T1000 (cell line): ENCODE measurements at regions not wholly inside any gene's neighbourhood (a gene's known extent, or its start where the extent isn't known, plus 50 kb on each side); places are given as distances from the start of the nearest gene placed in this dataset.

Experiments
- DNase-seq: peaks from one replicate; lab custom pipeline; 2025; ENCODE audit warnings: mixed read lengths; lab: John Stamatoyannopoulos, UW

GRCh38 chr5:128667152-128667551 lies 129.1 kb upstream of the FBN2 start:
- no peak for DNase-seq

GRCh38 chr5:128667751-128668150 lies 129.7 kb upstream of the FBN2 start:
- DNase-seq = no peak

GRCh38 chr5:128668921-128669320 lies 130.9 kb upstream of the FBN2 start:
- DNase-seq = no peak

GRCh38 chr5:128669803-128670202 lies 131.8 kb upstream of the FBN2 start:
- no peak for DNase-seq

- no peak for DNase-seq
Observed at GRCh38 chr5:128671943-128672342, 133.9 kb upstream of the FBN2 start.

- no peak for DNase-seq
Observed at GRCh38 chr5:128673000-128673399, 135.0 kb upstream of the FBN2 start.

GRCh38 chr5:128673411-128673957 lies 135.4 kb upstream of the FBN2 start:
- DNase-seq = no peak

GRCh38 chr5:128673970-128674369 lies 135.9 kb upstream of the FBN2 start:
- DNase-seq = no peak

- DNase-seq = peak; percentile 30
Observed at GRCh38 chr5:128674837-128675446, 136.9 kb upstream of the FBN2 start.

- DNase-seq = no peak
Observed at GRCh38 chr5:128681096-128681495, 143.1 kb upstream of the FBN2 start.

GRCh38 chr5:128681764-128682592 lies 143.9 kb upstream of the FBN2 start:
- no peak for DNase-seq

- DNase-seq = no peak
Observed at GRCh38 chr5:128682669-128683068, 144.6 kb upstream of the FBN2 start.

- no peak for DNase-seq
Observed at GRCh38 chr5:128684961-128685360, 146.9 kb upstream of the FBN2 start.

- no peak for DNase-seq
Observed at GRCh38 chr5:128687930-128688329, 149.9 kb upstream of the FBN2 start.

- DNase-seq = no peak
Observed at GRCh38 chr5:128693764-128694163, 155.7 kb upstream of the FBN2 start.

- DNase-seq = no peak
Observed at GRCh38 chr5:128695791-128696530, 157.9 kb upstream of the FBN2 start.

- DNase-seq = no peak
Observed at GRCh38 chr5:128701301-128701700, 163.3 kb upstream of the FBN2 start.

GRCh38 chr5:128703322-128703721 lies 165.3 kb upstream of the FBN2 start:
- no peak for DNase-seq

GRCh38 chr5:128706269-128706668 lies 168.2 kb upstream of the FBN2 start:
- DNase-seq = no peak

- DNase-seq = no peak
Observed at GRCh38 chr5:128708841-128709240, 170.8 kb upstream of the FBN2 start.

GRCh38 chr5:128711216-128711615 lies 173.2 kb upstream of the FBN2 start:
- no peak for DNase-seq

GRCh38 chr5:128714551-128714950 lies 176.5 kb upstream of the FBN2 start:
- no peak for DNase-seq

GRCh38 chr5:128722551-128722950 lies 184.5 kb upstream of the FBN2 start:
- no peak for DNase-seq
